Right hindlimb (tissue), 1 donor: ENCODE measurements at regions not wholly inside any gene's neighbourhood (a gene's known extent, or its start where the extent isn't known, plus 50 kb on each side); places are given as distances from the start of the nearest gene placed in this dataset.
"Not testable (repeated sequence)": the region's sequence is repeated elsewhere in the genome, so short reads cannot be mapped to it uniquely, and the experiment has no call there.

Experiments
- DNase-seq: peaks from one replicate; pipeline ENCODE4 v3.0.0-alpha.2; 2018

GRCh38 chr10:64784451-64784850 lies 1263.2 kb downstream of the REEP3 start:
- DNase-seq, result not testable (repeated sequence)

- no peak for DNase-seq
Observed at GRCh38 chr10:64785816-64786215, 1264.6 kb downstream of the REEP3 start.

- DNase-seq, result no peak
Observed at GRCh38 chr10:64786989-64787388, 1265.8 kb downstream of the REEP3 start.

- no peak for DNase-seq
Observed at GRCh38 chr10:64795847-64796246, 1274.6 kb downstream of the REEP3 start.

GRCh38 chr10:64798297-64798696 lies 1277.1 kb downstream of the REEP3 start:
- no peak for DNase-seq

GRCh38 chr10:64808233-64808632 lies 1287.0 kb downstream of the REEP3 start:
- DNase-seq, result not testable (repeated sequence)

- DNase-seq, result not testable (repeated sequence)
Observed at GRCh38 chr10:64810046-64810445, 1288.8 kb downstream of the REEP3 start.

- DNase-seq, result no peak
Observed at GRCh38 chr10:64813391-64813790, 1292.2 kb downstream of the REEP3 start.

GRCh38 chr10:64814201-64814600 lies 1293.0 kb downstream of the REEP3 start:
- DNase-seq, result no peak

GRCh38 chr10:64829888-64830412 lies 1308.7 kb downstream of the REEP3 start:
- DNase-seq, result no peak

GRCh38 chr10:64830869-64831268 lies 1309.7 kb downstream of the REEP3 start:
- DNase-seq, result no peak

GRCh38 chr10:64840341-64840740 lies 1319.1 kb downstream of the REEP3 start:
- DNase-seq, result no peak

GRCh38 chr10:64846700-64847099 lies 1325.5 kb downstream of the REEP3 start:
- DNase-seq, result no peak

- no peak for DNase-seq
Observed at GRCh38 chr10:64855941-64856340, 1334.7 kb downstream of the REEP3 start.

GRCh38 chr10:64859911-64860310 lies 1338.7 kb downstream of the REEP3 start:
- DNase-seq, result no peak

- DNase-seq, result no peak
Observed at GRCh38 chr10:64863836-64864235, 1342.6 kb downstream of the REEP3 start.

GRCh38 chr10:64867501-64867962 lies 1346.3 kb downstream of the REEP3 start:
- no peak for DNase-seq

- DNase-seq, result no peak
Observed at GRCh38 chr10:64873088-64873487, 1351.9 kb downstream of the REEP3 start.

- DNase-seq, result no peak
Observed at GRCh38 chr10:64873959-64874358, 1352.8 kb downstream of the REEP3 start.

- DNase-seq, result no peak
Observed at GRCh38 chr10:64880546-64880945, 1359.3 kb downstream of the REEP3 start.

GRCh38 chr10:64881257-64881656 lies 1360.1 kb downstream of the REEP3 start:
- DNase-seq, result no peak

- no peak for DNase-seq
Observed at GRCh38 chr10:64896582-64896981, 1375.4 kb downstream of the REEP3 start.

GRCh38 chr10:64906311-64906710 lies 1385.1 kb downstream of the REEP3 start:
- DNase-seq, result not testable (repeated sequence)

- not testable (repeated sequence) for DNase-seq
Observed at GRCh38 chr10:64924306-64924705, 1403.1 kb downstream of the REEP3 start.

GRCh38 chr10:64952042-64952441 lies 1430.8 kb downstream of the REEP3 start:
- no peak for DNase-seq
